ENCODE measurements at regions not wholly inside any gene's neighbourhood (a gene's known extent, or its start where the extent isn't known, plus 50 kb on each side); places are given as distances from the start of the nearest gene placed in this dataset.

GRCh38 chr1:233485809-233486398 lies 128.0 kb upstream of the KCNK1 start:
- no peak for TF ChIP-seq CTCF (conservative IDR thresholded peaks at IDR 0.05; ENCODE audit: low read depth in 2 of 2)
- no peak for TF ChIP-seq POLR2AphosphoS5 (IDR thresholded peaks at IDR 0.05; ENCODE audit: low read depth)
- TF ChIP-seq EZH2 (IDR thresholded peaks at IDR 0.05; ENCODE audit: low read depth, unreplicated experiment), result no peak
- no peak for TF ChIP-seq CREB1 (CRISPR knock-in tag; IDR thresholded peaks at IDR 0.05; ENCODE audit: low read depth)
- no peak for TF ChIP-seq ZNF331 (CRISPR knock-in tag; IDR thresholded peaks at IDR 0.05; ENCODE audit: low read depth)
- no peak for TF ChIP-seq REST (IDR thresholded peaks at IDR 0.05; ENCODE audit: unreplicated experiment)
- no peak for TF ChIP-seq ETS1 (IDR thresholded peaks at IDR 0.05)
- no peak for TF ChIP-seq JUNB (IDR thresholded peaks at IDR 0.05; ENCODE audit: unreplicated experiment)
- no peak for TF ChIP-seq EZH2phosphoT487 (IDR thresholded peaks at IDR 0.05; ENCODE audit: unreplicated experiment)

Measured in GM23338 (cell line).